Activated CD4-positive, alpha-beta T cell treated with anti-CD3 and anti-CD28 coated beads for 36 hours (primary cell): ENCODE measurements at regions not wholly inside any gene's neighbourhood (a gene's known extent, or its start where the extent isn't known, plus 50 kb on each side); places are given as distances from the start of the nearest gene placed in this dataset.
A peak's percentile ranks its signal among the peaks of the same experiment; 100 is the strongest.
"Not testable (repeated sequence)": the region's sequence is repeated elsewhere in the genome, so short reads cannot be mapped to it uniquely, and the experiment has no call there.

Experiments
- ATAC-seq: fragments of 200-7000 bp; cut with Tn5 transposase; one replicate; pipeline ENCODE4 v1.10.0; 2021; ENCODE audit warnings: mild to moderate bottlenecking, moderate library complexity
- CTCF ChIA-PET: fragments of 350-600 bp; sonication (Branson Sonifier 250); formaldehyde crosslinking; loops from one replicate; lab custom pipeline; 2021; ENCODE audit warnings: antibody characterized with exemption; lab: Charles Lee
- POLR2A ChIA-PET: fragments of 350-600 bp; sonication (Branson Sonifier 250); formaldehyde crosslinking; loops from one replicate; lab custom pipeline; 2021; ENCODE audit warnings: antibody characterized with exemption, inconsistent platforms; lab: Charles Lee
- DNase-seq: peaks from one replicate; pipeline ENCODE4 v3.0.0-alpha.2; 2020
- H3K27ac Mint-ChIP-seq: one replicate; pipeline ENCODE4 v1.8.0; 2021; ENCODE audit warnings: mixed read lengths
- H3K27me3 Mint-ChIP-seq: one replicate; pipeline ENCODE4 v1.8.0; 2021; ENCODE audit warnings: mixed read lengths
- H3K36me3 Mint-ChIP-seq: one replicate; pipeline ENCODE4 v1.8.0; 2021; ENCODE audit warnings: low read depth, mixed read lengths
- H3K4me1 Mint-ChIP-seq: one replicate; pipeline ENCODE4 v1.8.0; 2021; ENCODE audit warnings: mixed read lengths
- H3K4me3 Mint-ChIP-seq: one replicate; pipeline ENCODE4 v1.8.0; 2021; ENCODE audit warnings: mild to moderate bottlenecking, moderate library complexity, mixed read lengths
- H3K9me3 Mint-ChIP-seq: one replicate; pipeline ENCODE4 v1.8.0; 2021; ENCODE audit warnings: low read depth, mixed read lengths
- intact Hi-C, 2 experiments: fragments of 100-400 bp; cut with DNase I in 1 of 2; cut with micrococcal nuclease in 1 of 2; formaldehyde crosslinking; loops; one replicate each; pipeline versions ENCODE4 v1.14.2 to v1.15.1; 2022 to 2024; cut with DNase I, micrococcal nuclease

GRCh38 chr14:105943973-105944602 lies 417.7 kb downstream of the TMEM121 start:
- H3K4me3 Mint-ChIP-seq: no peak overlapping the region
- ATAC-seq (no peak), DNase-seq (no peak)
- CTCF ChIA-PET: interaction anchor here (0.6 to 1.0 kb wide), 3 partner anchors 98 to 144 kb away, joined by 3 read pairs; no protein-coding TSS in a partner anchor
- intact Hi-C loops: loop anchor here in 1 of 2 experiments (10.0 kb wide), 1 partner anchor 389 kb away; no protein-coding TSS in a partner anchor
- POLR2A ChIA-PET: no interaction called here
- peaks cover 6% of the 10 kb centered on the region for H3K4me1 Mint-ChIP-seq
- no peaks in the 10 kb centered on the region for H3K36me3 Mint-ChIP-seq
- H3K9me3 Mint-ChIP-seq: peaks cover 2% of the 10 kb centered on the region
- no peak overlapping the region for H3K27ac Mint-ChIP-seq
- H3K27me3 Mint-ChIP-seq: no peaks in the 10 kb centered on the region

GRCh38 chr14:105944632-105945610 lies 418.5 kb downstream of the TMEM121 start:
- peak; percentile 96 for ATAC-seq
- DNase-seq: peak; percentile 92
- Mint-ChIP-seq H3K9me3 (no peaks in the 10 kb centered on the region), H3K4me1 (peaks cover 6% of the 10 kb centered on the region), H3K4me3 (no peak overlapping the region), H3K27me3 (no peaks in the 10 kb centered on the region), H3K27ac (no peak overlapping the region), H3K36me3 (no peaks in the 10 kb centered on the region)
- CTCF ChIA-PET: interaction anchor here (0.6 to 1.2 kb wide), 7 partner anchors 15 to 145 kb away, joined by 3 read pairs; no protein-coding TSS in a partner anchor
- intact Hi-C loops: loop anchor here (1.0 to 10.0 kb wide), 4 partner anchors 54 to 390 kb away; no protein-coding TSS in a partner anchor
- POLR2A ChIA-PET: no interaction called here

DNA sequence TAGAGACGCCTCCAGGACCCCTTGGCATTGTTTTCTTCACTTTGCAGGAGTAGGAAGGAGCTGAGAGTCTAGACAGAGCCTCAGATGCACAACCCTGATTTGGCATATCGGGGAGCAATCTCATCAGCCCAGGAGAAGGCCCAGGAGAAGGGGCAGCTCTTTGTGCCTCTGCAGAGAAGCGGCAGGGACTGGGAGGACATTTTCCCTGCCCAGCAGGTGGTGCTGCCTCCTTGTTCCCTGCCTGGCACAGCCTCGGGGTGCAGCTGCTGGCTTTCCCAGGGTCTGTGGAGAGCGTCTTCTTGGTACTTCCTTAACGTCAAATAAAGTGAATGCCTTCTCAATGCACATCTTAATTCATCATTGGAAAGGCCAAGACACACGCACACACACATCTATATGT lies 419.5 kb downstream of the TMEM121 start:
- intact Hi-C loops: loop anchor here (1.0 to 10.0 kb wide), 4 partner anchors 53 to 391 kb away; no protein-coding TSS in a partner anchor
- no peaks in the 10 kb centered on the region for H3K27me3 Mint-ChIP-seq
- CTCF ChIA-PET: interaction anchor here (0.6 to 1.2 kb wide), 6 partner anchors 19 to 120 kb away, joined by 3 read pairs; no protein-coding TSS in a partner anchor

GRCh38 chr14:105947599-105947998 lies 421.2 kb downstream of the TMEM121 start:
- H3K4me1 Mint-ChIP-seq: peaks cover 6% of the 10 kb centered on the region
- DNase-seq (no peak), ATAC-seq (no peak)
- POLR2A ChIA-PET: no interaction called here
- CTCF ChIA-PET: interaction anchor here (1.3 kb wide), 1 partner anchor 14 kb away, joined by 3 read pairs; no protein-coding TSS in a partner anchor
- no peaks in the 10 kb centered on the region for H3K36me3 Mint-ChIP-seq
- peaks cover 3% of the 10 kb centered on the region for H3K27me3 Mint-ChIP-seq
- intact Hi-C loops: loop anchor here (5.0 to 10.0 kb wide), 2 partner anchors 270 to 393 kb away; no protein-coding TSS in a partner anchor
- no peak overlapping the region for H3K4me3 Mint-ChIP-seq
- no peak overlapping the region for H3K27ac Mint-ChIP-seq
- no peaks in the 10 kb centered on the region for H3K9me3 Mint-ChIP-seq

More for the DNA sequence above, 419.5 kb downstream of the TMEM121 start:
- Mint-ChIP-seq H3K4me3 (no peak overlapping the region), H3K4me1 (peaks cover 6% of the 10 kb centered on the region), H3K36me3 (no peaks in the 10 kb centered on the region), H3K9me3 (no peaks in the 10 kb centered on the region), H3K27ac (no peak overlapping the region)
- ATAC-seq (peak; percentile 61), DNase-seq (peak; percentile 68)
- POLR2A ChIA-PET: no interaction called here

DNA sequence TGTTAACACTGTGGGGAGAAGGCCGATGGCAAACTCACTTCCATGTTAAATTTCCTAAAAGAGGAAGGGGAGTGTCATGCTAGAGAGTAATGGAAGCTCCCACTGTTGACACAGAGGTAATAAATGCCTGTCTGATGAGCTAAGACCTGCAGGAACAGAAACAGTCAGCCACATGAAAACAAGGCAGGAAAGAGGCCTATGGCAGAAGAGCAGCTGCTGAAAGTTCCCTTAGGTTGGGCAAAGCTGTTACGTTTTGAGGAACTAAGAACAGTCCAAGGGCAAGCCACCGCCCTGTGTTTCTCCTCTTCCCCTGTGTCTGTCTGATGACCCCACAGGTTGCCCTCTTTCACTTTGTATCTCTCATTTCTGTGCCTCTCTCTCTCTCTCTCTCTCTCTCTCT lies 422.6 kb downstream of the TMEM121 start:
- H3K36me3 Mint-ChIP-seq, H3K9me3 Mint-ChIP-seq, ATAC-seq, DNase-seq, H3K27ac Mint-ChIP-seq, H3K4me3 Mint-ChIP-seq, POLR2A ChIA-PET, H3K4me1 Mint-ChIP-seq, H3K27me3 Mint-ChIP-seq: not testable (repeated sequence)
- intact Hi-C loops: loop anchor here (5.0 to 10.0 kb wide), 2 partner anchors 272 to 394 kb away; no protein-coding TSS in a partner anchor
- CTCF ChIA-PET: interaction anchor here (0.7 to 1.3 kb wide), 4 partner anchors 11 to 56 kb away, joined by 3 to 4 read pairs (median 3); no protein-coding TSS in a partner anchor

- H3K4me1 Mint-ChIP-seq, intact Hi-C loops, H3K27ac Mint-ChIP-seq, H3K9me3 Mint-ChIP-seq, H3K36me3 Mint-ChIP-seq, H3K4me3 Mint-ChIP-seq, DNase-seq, ATAC-seq, POLR2A ChIA-PET, H3K27me3 Mint-ChIP-seq: not testable (repeated sequence)
- CTCF ChIA-PET: interaction anchor here (0.8 to 1.5 kb wide), 2 partner anchors 59 to 95 kb away, joined by 3 to 4 read pairs; no protein-coding TSS in a partner anchor
These were observed 424.0 kb downstream of the TMEM121 start for GRCh38 chr14:105950364-105950892.

DNA sequence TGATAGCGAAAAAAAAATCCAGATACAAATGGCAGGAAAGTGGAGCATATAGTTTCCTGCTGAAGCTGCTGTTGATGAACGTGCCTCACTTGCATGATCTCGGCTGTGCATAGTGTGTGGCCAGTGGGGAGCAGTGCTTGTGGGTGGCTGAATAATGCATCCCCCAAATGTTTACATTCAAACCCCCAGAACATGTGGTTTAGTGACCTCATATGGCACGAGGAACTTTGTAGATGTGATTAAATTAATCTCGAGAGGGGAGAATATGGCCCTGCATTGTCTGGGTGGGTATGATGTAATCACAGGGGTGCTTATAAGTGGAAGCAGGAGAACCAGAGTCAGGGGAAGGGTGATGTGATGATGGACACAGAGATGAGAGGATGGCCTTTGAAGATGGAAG lies 425.0 kb downstream of the TMEM121 start:
- Mint-ChIP-seq H3K9me3 (peaks cover 3% of the 10 kb centered on the region), H3K36me3 (no peaks in the 10 kb centered on the region), H3K4me3 (no peak overlapping the region), H3K27ac (no peak overlapping the region), H3K4me1 (peaks cover 6% of the 10 kb centered on the region), H3K27me3 (peaks cover 5% of the 10 kb centered on the region)
- ATAC-seq: no peak
- POLR2A ChIA-PET: no interaction called here
- intact Hi-C loops: no loop called here
- CTCF ChIA-PET: interaction anchor here (0.8 kb wide), 1 partner anchor 94 kb away, joined by 3 read pairs; no protein-coding TSS in a partner anchor
- DNase-seq: no peak

DNA sequence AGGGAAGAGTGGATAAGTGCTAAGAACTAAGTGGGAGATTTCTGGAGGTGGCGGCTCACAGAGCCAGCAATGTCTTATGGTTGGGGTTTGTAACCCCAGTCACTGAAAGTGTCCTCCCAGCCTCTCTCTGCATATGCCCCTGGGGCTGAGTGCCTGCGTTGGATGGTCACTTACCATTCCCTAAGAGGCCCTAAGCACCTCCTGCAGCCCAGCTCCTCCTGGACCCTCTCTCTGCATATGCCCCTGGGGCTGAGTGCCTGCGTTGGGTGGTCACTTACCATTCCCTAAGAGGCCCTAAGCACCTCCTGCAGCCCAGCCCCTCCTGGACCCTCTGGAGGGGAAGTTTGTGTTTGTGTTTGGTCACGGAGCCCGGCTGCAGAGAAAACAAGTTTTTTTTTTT lies 425.8 kb downstream of the TMEM121 start:
- Mint-ChIP-seq H3K36me3 (no peaks in the 10 kb centered on the region), H3K27ac (no peak overlapping the region), H3K4me1 (peaks cover 6% of the 10 kb centered on the region), H3K9me3 (peaks cover 3% of the 10 kb centered on the region), H3K4me3 (no peak overlapping the region), H3K27me3 (peaks cover 5% of the 10 kb centered on the region)
- ChIA-PET POLR2A (no interaction called here), CTCF (no interaction called here)
- ATAC-seq (no peak), DNase-seq (no peak)
- intact Hi-C loops: no loop called here

- ChIA-PET POLR2A (no interaction called here), CTCF (no interaction called here)
- H3K4me1 Mint-ChIP-seq: peaks cover 6% of the 10 kb centered on the region
- H3K27me3 Mint-ChIP-seq: peaks cover 5% of the 10 kb centered on the region
- H3K27ac Mint-ChIP-seq: no peak overlapping the region
- intact Hi-C loops: no loop called here
- ATAC-seq (no peak), DNase-seq (no peak)
- no peaks in the 10 kb centered on the region for H3K36me3 Mint-ChIP-seq
- no peak overlapping the region for H3K4me3 Mint-ChIP-seq
- peaks cover 5% of the 10 kb centered on the region for H3K9me3 Mint-ChIP-seq
These were observed 426.4 kb downstream of the TMEM121 start for GRCh38 chr14:105952826-105953225.

GRCh38 chr14:105961625-105962024 lies 435.2 kb downstream of the TMEM121 start:
- POLR2A ChIA-PET, H3K4me1 Mint-ChIP-seq, H3K36me3 Mint-ChIP-seq, H3K27me3 Mint-ChIP-seq, H3K27ac Mint-ChIP-seq, ATAC-seq, DNase-seq, intact Hi-C loops, H3K4me3 Mint-ChIP-seq: not testable (repeated sequence)
- peaks cover 13% of the 10 kb centered on the region for H3K9me3 Mint-ChIP-seq
- CTCF ChIA-PET: interaction anchor here (0.8 kb wide), 1 partner anchor 12 kb away, joined by 6 read pairs; no protein-coding TSS in a partner anchor

GRCh38 chr14:105962532-105962931 lies 436.1 kb downstream of the TMEM121 start:
- no peak for ATAC-seq
- ChIA-PET POLR2A (no interaction called here), CTCF (no interaction called here)
- intact Hi-C loops: no loop called here
- peaks cover 8% of the 10 kb centered on the region for H3K27me3 Mint-ChIP-seq
- no peak overlapping the region for H3K27ac Mint-ChIP-seq
- no peak for DNase-seq
- no peak overlapping the region for H3K4me3 Mint-ChIP-seq
- H3K36me3 Mint-ChIP-seq: peaks cover 4% of the 10 kb centered on the region
- peaks cover 11% of the 10 kb centered on the region for H3K9me3 Mint-ChIP-seq
- H3K4me1 Mint-ChIP-seq: peaks cover 6% of the 10 kb centered on the region
